ENCODE measurements at regions not wholly inside any gene's neighbourhood (a gene's known extent, or its start where the extent isn't known, plus 50 kb on each side); places are given as distances from the start of the nearest gene placed in this dataset.
"Not testable (repeated sequence)": the region's sequence is repeated elsewhere in the genome, so short reads cannot be mapped to it uniquely, and the experiment has no call there.

GRCh38 chr21:23593582-23593981, 2013.7 kb downstream of the MRPL39 start:
- no peak for DNase-seq (ENCODE audit: low spot score)

GRCh38 chr21:23585419-23585818, 2021.9 kb downstream of the MRPL39 start:
- no peak for DNase-seq (ENCODE audit: low spot score)

GRCh38 chr21:23579573-23579972, 2027.7 kb downstream of the MRPL39 start:
- DNase-seq (ENCODE audit: low spot score) = no peak

- DNase-seq (ENCODE audit: low spot score) = no peak
Observed at GRCh38 chr21:23578027-23578426, 2029.3 kb downstream of the MRPL39 start.

- no peak for DNase-seq (ENCODE audit: low spot score)
Observed at GRCh38 chr21:23574932-23575331, 2032.3 kb downstream of the MRPL39 start.

- not testable (repeated sequence) for DNase-seq (ENCODE audit: low spot score)
Observed at GRCh38 chr21:23548924-23549323, 2058.4 kb downstream of the MRPL39 start.

- DNase-seq (ENCODE audit: low spot score) = no peak
Observed at GRCh38 chr21:23543333-23543732, 2063.9 kb downstream of the MRPL39 start.

- DNase-seq (ENCODE audit: low spot score) = no peak
Observed at GRCh38 chr21:23542097-23542496, 2065.2 kb downstream of the MRPL39 start.

- DNase-seq (ENCODE audit: low spot score) = no peak
Observed at GRCh38 chr21:23541571-23541970, 2065.7 kb downstream of the MRPL39 start.

- DNase-seq (ENCODE audit: low spot score) = no peak
Observed at GRCh38 chr21:23534850-23535249, 2072.4 kb downstream of the MRPL39 start.

- no peak for DNase-seq (ENCODE audit: low spot score)
Observed at GRCh38 chr21:23531444-23531843, 2075.8 kb downstream of the MRPL39 start.

- no peak for DNase-seq (ENCODE audit: low spot score)
Observed at GRCh38 chr21:23524685-23525084, 2082.6 kb downstream of the MRPL39 start.

- DNase-seq (ENCODE audit: low spot score) = no peak
Observed at GRCh38 chr21:23522751-23523150, 2084.5 kb downstream of the MRPL39 start.

- DNase-seq (ENCODE audit: low spot score) = no peak
Observed at GRCh38 chr21:23507501-23507900, 2099.8 kb downstream of the MRPL39 start.

GRCh38 chr21:23496729-23497128, 2110.6 kb downstream of the MRPL39 start:
- DNase-seq (ENCODE audit: low spot score) = no peak

- no peak for DNase-seq (ENCODE audit: low spot score)
Observed at GRCh38 chr21:23488245-23488644, 2119.0 kb downstream of the MRPL39 start.

- DNase-seq (ENCODE audit: low spot score) = no peak
Observed at GRCh38 chr21:23480591-23481270, 2126.6 kb downstream of the MRPL39 start.

- DNase-seq (ENCODE audit: low spot score) = no peak
Observed at GRCh38 chr21:23478381-23478780, 2128.9 kb downstream of the MRPL39 start.

GRCh38 chr21:23475281-23476219, 2131.7 kb downstream of the MRPL39 start:
- DNase-seq (ENCODE audit: low spot score) = no peak

- DNase-seq (ENCODE audit: low spot score) = no peak
Observed at GRCh38 chr21:23471877-23472276, 2135.4 kb downstream of the MRPL39 start.

- no peak for DNase-seq (ENCODE audit: low spot score)
Observed at GRCh38 chr21:23463365-23463764, 2143.9 kb downstream of the MRPL39 start.

GRCh38 chr21:23455676-23456075, 2151.6 kb downstream of the MRPL39 start:
- DNase-seq (ENCODE audit: low spot score) = no peak

GRCh38 chr21:23452384-23453083, 2154.7 kb downstream of the MRPL39 start:
- no peak for DNase-seq (ENCODE audit: low spot score)
